PC-3 (cell line): ENCODE measurements at regions not wholly inside any gene's neighbourhood (a gene's known extent, or its start where the extent isn't known, plus 50 kb on each side); places are given as distances from the start of the nearest gene placed in this dataset.

Experiments used
- ATAC-seq: fragments of 200-7000 bp; cut with Tn5 transposase; 2 replicates; pipeline ENCODE4 v1.9.1; 2020; ENCODE audit warnings: mild to moderate bottlenecking, moderate library complexity
- BruUV-seq: library from RNA; stranded (reverse); fragments of 400-500 nt; replicated peaks from 2 replicates; lab custom pipeline; 2021; lab: Mats Ljungman, UMichigan
- CTCF ChIA-PET: fragments of 300-600 bp; sonication (Branson Sonifier 250); formaldehyde crosslinking; loops from one replicate; lab custom pipeline; 2022; ENCODE audit warnings: antibody characterized with exemption; lab: Charles Lee
- POLR2A ChIA-PET: fragments of 300-600 bp; sonication (Branson Sonifier 250); formaldehyde crosslinking; loops from one replicate; lab custom pipeline; 2022; ENCODE audit warnings: antibody characterized with exemption; ENCODE audit not compliant: unreplicated experiment; lab: Charles Lee
- DNase-seq: peaks from one replicate; pipeline ENCODE4 v3.0.0-alpha.2; 2015
- H2AFZ ChIP-seq: fragments of 300-600 bp; sonication (generic); 2 replicates; pipeline ENCODE4 v1.6.0; 2016; ENCODE audit warnings: antibody characterized with exemption, low read length
- H3F3A ChIP-seq: fragments of 300-600 bp; sonication (generic); one replicate; pipeline ENCODE4 v1.6.0; 2017; ENCODE audit warnings: antibody characterized with exemption, low read length, control low read depth, mild to moderate bottlenecking; ENCODE audit not compliant: unreplicated experiment
- H3K27ac ChIP-seq: fragments of 300-600 bp; sonication (generic); 2 replicates; pipeline ENCODE4 v1.5.1; 2016; ENCODE audit warnings: mild to moderate bottlenecking, low read length
- H3K27me3 ChIP-seq: fragments of 300-600 bp; sonication (generic); 2 replicates; pipeline ENCODE4 v1.6.1; 2016; ENCODE audit warnings: low read length, mixed read lengths
- H3K36me3 ChIP-seq: fragments of 300-600 bp; sonication (generic); 2 replicates; pipeline ENCODE4 v1.6.1; 2016; ENCODE audit warnings: low read depth, mixed run types, low read length, mixed read lengths
- H3K4me1 ChIP-seq: fragments of 300-600 bp; sonication (generic); 2 replicates; pipeline ENCODE4 v1.5.1; 2016; ENCODE audit warnings: low read length; ENCODE audit not compliant: insufficient read depth
- H3K4me2 ChIP-seq: fragments of 300-600 bp; sonication (generic); 2 replicates; pipeline ENCODE4 v1.6.0; 2016; ENCODE audit warnings: low read length
- H3K4me3 ChIP-seq: fragments of 300-600 bp; sonication (generic); 2 replicates; pipeline ENCODE4 v1.5.1; 2016; ENCODE audit warnings: mild to moderate bottlenecking, low read length, mixed read lengths
- H3K79me2 ChIP-seq: fragments of 300-600 bp; sonication (generic); 2 replicates; pipeline ENCODE4 v1.6.1; 2017; ENCODE audit warnings: low read length, mixed read lengths
- H3K9ac ChIP-seq: fragments of 300-600 bp; sonication (generic); 2 replicates; pipeline ENCODE4 v1.6.0; 2016; ENCODE audit warnings: mild to moderate bottlenecking, low read length
- H3K9me2 ChIP-seq: fragments of 300-600 bp; sonication (generic); replicated peaks from 2 replicates; pipeline ENCODE4 v1.6.1; 2016; ENCODE audit warnings: mixed run types, low read length, mixed read lengths
- H3K9me3 ChIP-seq: fragments of 300-600 bp; sonication (generic); 2 replicates; pipeline ENCODE4 v1.6.1; 2016; ENCODE audit warnings: low read length, mixed read lengths
- H4K20me1 ChIP-seq: fragments of 300-600 bp; sonication (generic); 2 replicates; pipeline ENCODE4 v1.6.1; 2016; ENCODE audit warnings: low read length, mixed read lengths
- EZH2 ChIP-seq: fragments of 300-600 bp; sonication (generic); IDR thresholded peaks from one replicate; pipeline ENCODE4 v1.6.1; 2017; ENCODE audit warnings: antibody characterized with exemption, mild to moderate bottlenecking, low read length; ENCODE audit not compliant: unreplicated experiment
- EZH2phosphoT487 ChIP-seq: fragments of 300-600 bp; sonication (generic); IDR thresholded peaks from 2 replicates; pipeline ENCODE4 v1.6.1; 2018; ENCODE audit warnings: mild to moderate bottlenecking, antibody characterized with exemption, low read length, borderline replicate concordance
- intact Hi-C: fragments of 100-400 bp; cut with micrococcal nuclease; formaldehyde crosslinking; loops from 2 replicates; pipeline ENCODE4 v1.9.0; 2023
- TF ChIP-seq, protein P1 (sequence below): fragments of 300-600 bp; sonication (generic); conservative IDR thresholded peaks from 2 replicates; pipeline ENCODE4 v1.5.1; 2017; ENCODE audit warnings: antibody characterized with exemption, low read depth, mild to moderate bottlenecking, low read length

- H3K9me3 ChIP-seq = no peaks in the 10 kb centered on the region
- no peak overlapping the region for H3K27ac ChIP-seq
- intact Hi-C loops = no loop called here
- ATAC-seq (no peak), DNase-seq (no peak)
- no peaks in the 10 kb centered on the region for H3K9me2 ChIP-seq
- ChIA-PET POLR2A (no interaction called here), CTCF (no interaction called here)
- no peak overlapping the region for H3K4me3 ChIP-seq
- no peaks in the 10 kb centered on the region for H3K27me3 ChIP-seq
- no peaks in the 10 kb centered on the region for H3K36me3 ChIP-seq
- no peaks in the 10 kb centered on the region for H3K4me1 ChIP-seq
- no peaks in the 10 kb centered on the region for H3K79me2 ChIP-seq
- no peak overlapping the region for H3K9ac ChIP-seq
- H3F3A ChIP-seq = no peaks in the 10 kb centered on the region
- H2AFZ ChIP-seq = no peak overlapping the region
- no TSS peak for BruUV-seq
- no peak overlapping the region for H3K4me2 ChIP-seq
- no peaks in the 10 kb centered on the region for H4K20me1 ChIP-seq
- TF ChIP-seq EZH2 = no peak
Measured at GRCh38 chr16:62568926-62569325, 532.7 kb upstream of the CDH8 start.

- POLR2A ChIA-PET = no interaction called here
- Histone ChIP-seq H3K27ac (no peak overlapping the region), H3K27me3 (no peaks in the 10 kb centered on the region), H3K4me2 (no peak overlapping the region), H2AFZ (no peak overlapping the region), H3K9me3 (no peaks in the 10 kb centered on the region), H3K4me1 (no peaks in the 10 kb centered on the region), H3K4me3 (no peak overlapping the region), H3K9ac (no peak overlapping the region), H3K36me3 (no peaks in the 10 kb centered on the region), H3F3A (no peaks in the 10 kb centered on the region), H3K79me2 (no peaks in the 10 kb centered on the region), H3K9me2 (no peaks in the 10 kb centered on the region), H4K20me1 (no peaks in the 10 kb centered on the region)
- DNase-seq = no peak
- no TSS peak for BruUV-seq
- CTCF ChIA-PET = no interaction called here
- no peak for ATAC-seq
- TF ChIP-seq, protein P1, sequence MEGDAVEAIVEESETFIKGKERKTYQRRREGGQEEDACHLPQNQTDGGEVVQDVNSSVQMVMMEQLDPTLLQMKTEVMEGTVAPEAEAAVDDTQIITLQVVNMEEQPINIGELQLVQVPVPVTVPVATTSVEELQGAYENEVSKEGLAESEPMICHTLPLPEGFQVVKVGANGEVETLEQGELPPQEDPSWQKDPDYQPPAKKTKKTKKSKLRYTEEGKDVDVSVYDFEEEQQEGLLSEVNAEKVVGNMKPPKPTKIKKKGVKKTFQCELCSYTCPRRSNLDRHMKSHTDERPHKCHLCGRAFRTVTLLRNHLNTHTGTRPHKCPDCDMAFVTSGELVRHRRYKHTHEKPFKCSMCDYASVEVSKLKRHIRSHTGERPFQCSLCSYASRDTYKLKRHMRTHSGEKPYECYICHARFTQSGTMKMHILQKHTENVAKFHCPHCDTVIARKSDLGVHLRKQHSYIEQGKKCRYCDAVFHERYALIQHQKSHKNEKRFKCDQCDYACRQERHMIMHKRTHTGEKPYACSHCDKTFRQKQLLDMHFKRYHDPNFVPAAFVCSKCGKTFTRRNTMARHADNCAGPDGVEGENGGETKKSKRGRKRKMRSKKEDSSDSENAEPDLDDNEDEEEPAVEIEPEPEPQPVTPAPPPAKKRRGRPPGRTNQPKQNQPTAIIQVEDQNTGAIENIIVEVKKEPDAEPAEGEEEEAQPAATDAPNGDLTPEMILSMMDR = no peak
- TF ChIP-seq EZH2 (no peak), EZH2phosphoT487 (no peak)
- intact Hi-C loops = no loop called here
Measured at GRCh38 chr16:62565706-62566105, 529.5 kb upstream of the CDH8 start.

GRCh38 chr16:62564291-62564690 lies 528.1 kb upstream of the CDH8 start:
- TF ChIP-seq, protein P1 = no peak
- intact Hi-C loops = no loop called here

More at GRCh38 chr16:62564291-62564690, 528.1 kb upstream of the CDH8 start:
- BruUV-seq = no TSS peak
- Histone ChIP-seq H3K9ac (no peak overlapping the region), H2AFZ (no peak overlapping the region), H3K4me3 (no peak overlapping the region), H3K9me3 (no peaks in the 10 kb centered on the region), H3K4me1 (no peaks in the 10 kb centered on the region), H3K4me2 (no peak overlapping the region), H3K27ac (no peak overlapping the region), H4K20me1 (no peaks in the 10 kb centered on the region), H3F3A (no peaks in the 10 kb centered on the region), H3K9me2 (no peaks in the 10 kb centered on the region), H3K36me3 (no peaks in the 10 kb centered on the region), H3K27me3 (no peaks in the 10 kb centered on the region), H3K79me2 (no peaks in the 10 kb centered on the region)
- ChIA-PET CTCF (no interaction called here), POLR2A (no interaction called here)
- no peak for ATAC-seq
- DNase-seq = no peak
